ENCODE measurements at regions not wholly inside any gene's neighbourhood (a gene's known extent, or its start where the extent isn't known, plus 50 kb on each side); places are given as distances from the start of the nearest gene placed in this dataset.

DNA sequence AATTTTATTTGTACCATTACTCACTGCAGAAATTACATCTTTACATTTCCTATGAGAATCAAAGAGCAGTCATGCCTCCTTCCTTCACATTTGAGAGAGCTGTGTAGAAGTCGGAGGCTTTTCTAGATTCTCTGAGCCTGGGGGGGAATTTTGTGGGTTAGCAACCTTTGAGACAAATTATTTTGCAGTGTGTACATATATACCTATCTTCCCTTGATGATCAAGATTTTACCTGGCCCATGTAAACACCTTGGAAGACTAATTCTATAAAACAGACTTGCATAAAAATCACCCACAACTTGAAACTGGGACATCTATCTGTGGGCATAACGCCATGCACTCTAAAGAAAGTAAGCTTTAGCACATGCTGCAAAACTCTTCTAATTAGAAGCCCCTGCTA is 491.5 kb upstream of the MDFIC2 start:
- TF ChIP-seq CTCF (IDR thresholded peaks at IDR 0.05; ENCODE audit: low read length), result no peak
- TF ChIP-seq EZH2 (IDR thresholded peaks at IDR 0.05; ENCODE audit: borderline replicate concordance, low read length), result no peak

Data from OCI-LY1 (cell line).